Fibroblast of skin of back (primary cell): ENCODE measurements at regions not wholly inside any gene's neighbourhood (a gene's known extent, or its start where the extent isn't known, plus 50 kb on each side); places are given as distances from the start of the nearest gene placed in this dataset.

Experiments
- DNase-seq: peaks from one replicate; pipeline ENCODE4 v3.0.0-alpha.2; 2013

GRCh38 chr2:575030-575726 lies 102.0 kb downstream of the TMEM18 start:
- DNase-seq: no peak

DNA sequence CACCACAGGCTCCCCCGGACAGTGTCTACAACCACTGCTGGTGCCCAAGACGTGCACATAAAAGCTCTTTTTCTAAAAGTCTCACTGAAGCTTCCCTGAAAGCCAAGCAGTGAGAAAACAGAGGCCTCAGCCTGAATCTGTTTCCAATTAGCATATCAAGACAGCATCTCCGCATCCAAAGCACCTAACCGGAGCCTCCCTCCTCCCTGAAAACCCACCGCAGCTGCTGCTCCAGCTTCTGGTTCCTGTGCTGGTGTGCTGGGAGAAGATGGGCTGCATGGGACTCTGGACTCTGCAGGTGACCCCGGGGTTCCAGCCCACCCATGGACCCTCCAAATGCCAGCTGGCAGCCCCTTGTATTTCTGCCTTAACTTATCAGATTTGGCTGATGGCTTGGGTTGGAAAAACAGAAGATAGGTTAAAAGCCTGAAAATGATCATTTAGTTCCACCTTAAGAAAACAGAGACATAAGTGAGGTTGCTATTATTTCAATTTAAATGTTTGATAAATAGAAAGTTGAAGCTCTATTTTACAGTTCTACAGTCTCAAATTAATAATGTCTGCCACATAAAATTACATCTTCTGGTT lies 103.3 kb downstream of the TMEM18 start:
- DNase-seq: no peak

DNA sequence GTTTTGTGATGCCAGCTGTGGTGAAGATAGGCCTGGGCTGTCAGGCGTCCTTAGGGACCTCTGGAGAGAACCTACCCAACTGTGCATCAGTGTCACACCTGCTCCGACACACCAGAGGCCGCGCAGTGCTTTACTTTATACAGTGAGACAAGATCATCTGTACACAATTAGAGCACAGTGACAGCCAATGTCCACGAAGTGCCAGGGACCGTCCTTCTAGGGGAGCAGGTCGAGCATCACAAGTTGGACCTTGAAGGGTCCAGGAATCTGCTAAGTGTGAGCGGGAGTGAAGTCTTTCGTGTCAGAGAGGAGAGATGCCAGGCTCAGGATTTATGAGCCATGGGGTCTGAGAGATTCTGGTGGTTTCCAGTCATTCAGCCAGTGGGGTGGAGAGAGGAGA lies 104.2 kb downstream of the TMEM18 start:
- DNase-seq: no peak

DNA sequence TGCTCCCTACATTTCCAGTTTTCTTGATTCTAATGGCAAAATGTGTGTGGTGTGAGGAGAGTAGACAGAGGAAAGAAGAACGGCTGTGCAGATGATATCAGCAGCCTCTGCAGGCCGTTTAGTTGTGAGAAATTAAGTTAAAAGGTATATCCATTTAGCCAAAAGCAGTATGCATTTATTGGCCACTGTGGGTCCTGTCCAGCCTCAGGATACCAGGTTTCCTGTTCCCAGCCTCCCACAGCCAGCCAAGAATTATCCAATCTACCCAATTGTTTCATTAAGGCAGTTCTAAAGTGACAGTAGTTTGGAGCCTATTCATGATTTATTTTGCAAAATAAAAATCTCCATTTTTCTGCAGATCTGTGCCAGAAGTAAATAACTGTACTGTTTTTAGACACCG lies 107.5 kb downstream of the TMEM18 start:
- no peak for DNase-seq

GRCh38 chr2:568639-569235 lies 108.5 kb downstream of the TMEM18 start:
- no peak for DNase-seq

DNA sequence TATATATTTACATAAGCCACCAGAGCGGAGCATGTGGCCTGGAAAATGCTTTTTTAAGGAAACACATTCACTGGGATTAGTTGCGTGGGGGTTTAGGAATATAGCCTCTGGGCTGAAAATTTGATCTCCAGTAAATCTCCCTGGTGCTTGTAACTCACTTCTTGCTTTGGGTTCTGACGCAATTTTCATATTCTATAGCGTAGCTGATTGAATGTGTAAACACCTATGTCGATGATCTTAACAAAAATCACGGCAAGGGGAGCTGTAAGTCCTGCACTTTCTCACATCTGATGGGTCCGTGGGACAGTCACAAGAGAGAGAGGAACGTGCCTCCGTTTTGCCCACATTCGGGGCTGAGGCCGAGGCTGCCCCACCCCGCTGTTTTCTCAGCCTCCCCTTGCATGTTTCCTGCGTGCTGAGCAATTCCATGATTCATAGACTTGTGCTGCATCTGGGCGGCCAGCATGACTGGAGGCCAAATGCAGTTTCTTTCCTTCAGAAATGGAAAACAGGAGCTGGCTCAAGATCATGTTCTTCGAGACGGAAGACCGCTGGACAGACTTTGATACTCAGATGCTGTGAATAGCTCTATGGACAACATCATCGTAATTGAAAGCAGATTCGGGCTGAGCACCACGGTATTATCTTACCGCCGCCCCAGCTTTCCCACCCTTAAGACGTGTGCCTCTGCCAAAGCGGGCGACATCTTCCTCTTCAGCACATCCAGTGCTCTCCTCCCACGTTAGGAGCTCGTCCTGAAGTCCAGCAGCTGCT lies 109.2 kb downstream of the TMEM18 start:
- DNase-seq: peak; percentile 87

DNA sequence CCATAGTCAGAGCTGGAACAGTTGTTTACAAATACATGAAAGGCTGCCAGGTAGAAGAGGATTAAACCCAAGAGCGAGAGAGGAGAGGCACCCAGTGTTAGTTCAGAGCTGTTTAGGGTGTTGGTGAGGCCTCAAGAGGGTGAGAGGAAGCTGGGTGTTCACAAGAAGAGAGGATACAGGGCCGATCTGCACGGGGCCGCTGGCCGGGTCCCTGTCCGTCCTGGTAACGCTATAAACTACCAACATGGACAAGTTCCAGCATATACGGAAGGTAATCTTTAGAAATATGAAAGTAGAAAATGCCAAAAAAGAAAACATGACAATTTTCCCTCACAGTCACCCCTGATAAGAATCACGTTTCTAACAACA lies 109.7 kb downstream of the TMEM18 start:
- DNase-seq: no peak

DNA sequence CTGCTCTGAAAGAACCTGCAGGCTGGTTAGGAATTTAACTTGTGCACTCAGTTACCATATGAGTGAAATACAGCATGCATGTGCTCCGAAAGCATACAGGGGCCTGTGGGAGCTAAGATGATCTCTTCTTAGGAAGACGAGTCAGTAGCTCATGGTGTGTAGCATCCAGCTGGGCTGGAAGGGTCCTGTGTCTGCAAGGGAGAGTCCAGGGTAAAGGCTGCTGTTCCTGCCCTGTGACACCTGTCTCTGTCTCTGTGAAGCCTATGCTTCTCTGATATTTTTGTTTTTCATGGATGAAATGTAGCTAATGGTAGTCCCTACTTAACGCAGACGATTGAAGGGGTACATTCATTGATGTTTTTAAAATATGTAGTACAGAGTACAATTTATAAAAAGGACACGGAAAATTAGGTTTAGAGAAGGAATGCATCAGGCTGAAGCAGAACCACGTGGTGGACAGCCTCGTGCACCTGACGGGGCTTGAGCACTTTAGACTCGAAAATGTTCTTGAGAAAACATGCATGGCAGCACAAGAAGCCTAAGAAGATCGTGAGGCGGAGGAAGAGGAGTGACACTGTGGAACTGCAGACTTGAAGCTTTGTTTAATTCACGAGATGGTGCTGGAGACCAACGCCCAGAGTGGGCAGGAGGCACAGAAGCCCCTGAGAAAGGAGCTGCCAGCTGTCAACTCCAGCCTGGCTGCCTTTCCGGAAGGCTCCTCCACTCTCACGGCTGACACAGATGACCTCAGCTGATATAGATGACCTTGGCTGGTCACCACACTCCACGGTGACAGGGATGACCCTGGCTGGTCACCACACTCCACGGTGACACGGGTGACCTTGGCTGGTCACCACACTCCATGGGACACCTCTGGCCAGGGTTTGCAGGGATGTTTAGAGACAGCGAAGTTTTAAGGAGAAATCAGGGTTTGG lies 110.6 kb downstream of the TMEM18 start:
- no peak for DNase-seq

GRCh38 chr2:564471-565181 lies 112.6 kb downstream of the TMEM18 start:
- DNase-seq: no peak

- DNase-seq: no peak
Measured at GRCh38 chr2:563512-563911, 113.7 kb downstream of the TMEM18 start.

DNA sequence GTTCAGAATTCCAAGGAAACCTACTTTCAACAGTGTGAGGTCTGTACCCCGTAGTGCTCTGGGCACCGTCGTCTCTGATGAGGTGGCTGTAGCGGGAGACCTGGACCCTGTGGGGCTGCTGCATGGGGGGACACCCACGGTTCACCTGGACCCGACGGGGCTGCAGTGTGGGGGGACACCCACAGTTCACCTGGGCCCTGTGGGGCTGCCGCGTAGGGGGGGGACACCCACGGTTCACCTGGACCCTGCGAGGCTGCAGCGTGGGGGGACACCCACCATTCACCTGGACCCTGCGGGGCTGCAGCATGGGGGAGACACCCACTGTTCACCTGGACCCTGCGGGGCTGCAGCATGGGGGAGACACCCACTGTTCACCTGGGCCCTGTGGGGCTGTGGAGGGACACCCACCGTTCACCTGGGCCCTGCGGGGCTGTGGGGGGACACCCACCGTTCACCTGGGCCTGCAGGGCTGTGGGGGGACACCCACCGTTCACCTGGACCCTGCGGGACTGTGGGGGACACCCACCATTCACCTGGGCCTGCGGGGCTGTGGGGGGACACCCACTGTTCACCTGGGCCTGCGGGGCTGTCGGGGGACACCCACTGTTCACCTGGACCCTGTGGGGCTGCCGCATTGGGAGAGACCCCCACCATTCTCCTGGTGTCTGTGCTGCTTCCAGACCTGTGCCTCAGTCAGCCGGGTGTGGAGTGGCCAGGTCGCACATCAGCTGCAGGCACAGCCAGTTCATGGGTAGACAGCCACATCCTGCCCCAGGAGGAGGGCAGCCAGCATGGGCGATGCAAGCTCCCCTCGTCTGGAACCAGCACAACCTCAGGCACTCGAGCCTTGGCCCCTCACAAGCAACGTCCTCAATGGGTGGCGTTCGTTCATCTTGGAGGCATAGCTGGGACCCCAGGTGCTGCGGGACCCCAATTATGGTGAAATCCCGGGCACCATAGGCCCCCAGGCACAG lies 114.5 kb downstream of the TMEM18 start:
- no peak for DNase-seq

DNA sequence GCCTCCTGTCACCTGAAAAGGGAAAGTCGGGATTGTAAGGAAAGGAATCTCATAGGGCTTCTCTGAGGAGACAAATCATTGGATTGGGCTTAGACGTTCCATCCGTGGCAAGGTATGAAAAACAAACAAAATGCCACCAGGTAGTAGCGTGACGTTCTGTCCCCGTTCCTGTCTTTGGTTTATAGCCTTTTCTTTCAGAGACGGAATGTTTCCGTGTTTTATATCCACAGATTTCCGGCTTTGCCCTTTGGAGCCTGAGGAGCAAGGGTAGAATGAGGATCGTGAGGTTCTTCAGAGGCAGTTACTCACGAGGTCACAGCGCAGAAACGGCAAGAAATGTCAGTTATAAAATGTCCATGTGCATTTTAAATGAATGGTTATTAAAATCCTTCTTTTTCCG lies 118.3 kb downstream of the TMEM18 start:
- no peak for DNase-seq

- DNase-seq: no peak
Measured at GRCh38 chr2:558302-558642, 118.9 kb downstream of the TMEM18 start.

GRCh38 chr2:557635-558301 lies 119.4 kb downstream of the TMEM18 start:
- no peak for DNase-seq

- no peak for DNase-seq
Measured at GRCh38 chr2:556485-556884, 120.7 kb downstream of the TMEM18 start.

- DNase-seq: no peak
Measured at GRCh38 chr2:555164-555922, 121.9 kb downstream of the TMEM18 start.

GRCh38 chr2:554444-554843 lies 122.8 kb downstream of the TMEM18 start:
- DNase-seq: no peak

DNA sequence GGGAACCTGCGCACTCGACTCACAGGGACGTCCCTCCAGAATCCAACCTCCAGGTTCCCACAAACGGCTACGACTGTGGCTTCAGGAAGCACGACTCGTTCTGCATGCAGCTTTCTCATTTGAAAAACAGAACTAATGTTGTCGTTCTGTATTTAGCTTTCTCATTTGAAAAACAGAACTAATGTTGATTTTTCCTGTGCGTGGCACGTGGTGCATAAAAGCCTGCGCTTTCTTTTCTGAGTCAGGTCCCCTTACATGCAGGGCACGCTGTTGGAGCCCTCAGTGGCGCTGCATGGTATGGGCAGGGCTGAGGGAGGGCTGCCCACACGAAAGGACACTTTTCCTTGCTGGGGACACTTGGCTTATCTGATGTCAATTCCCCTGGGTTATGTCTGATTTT lies 124.3 kb downstream of the TMEM18 start:
- no peak for DNase-seq

DNA sequence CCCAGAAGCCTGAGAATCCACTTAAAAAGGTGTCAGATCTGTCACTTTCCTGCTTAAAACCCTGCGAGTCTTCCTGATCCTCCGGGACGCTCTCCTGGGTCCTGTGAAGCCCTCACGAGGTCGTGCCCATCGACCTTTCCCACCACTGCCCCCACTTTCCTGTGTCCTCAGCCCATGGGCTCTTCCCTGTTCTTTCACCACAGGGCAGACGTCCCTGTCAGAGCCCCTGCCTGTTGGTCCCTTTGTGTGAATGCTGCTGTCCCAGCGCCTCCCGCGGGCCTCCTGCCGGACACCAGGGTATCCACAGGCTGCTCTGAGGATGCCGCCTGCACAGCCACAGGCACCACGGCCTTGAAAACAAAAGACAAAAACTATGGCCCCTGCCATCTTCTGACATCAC lies 125.6 kb downstream of the TMEM18 start:
- DNase-seq: no peak
